ENCODE measurements at regions not wholly inside any gene's neighbourhood (a gene's known extent, or its start where the extent isn't known, plus 50 kb on each side); places are given as distances from the start of the nearest gene placed in this dataset.

DNA sequence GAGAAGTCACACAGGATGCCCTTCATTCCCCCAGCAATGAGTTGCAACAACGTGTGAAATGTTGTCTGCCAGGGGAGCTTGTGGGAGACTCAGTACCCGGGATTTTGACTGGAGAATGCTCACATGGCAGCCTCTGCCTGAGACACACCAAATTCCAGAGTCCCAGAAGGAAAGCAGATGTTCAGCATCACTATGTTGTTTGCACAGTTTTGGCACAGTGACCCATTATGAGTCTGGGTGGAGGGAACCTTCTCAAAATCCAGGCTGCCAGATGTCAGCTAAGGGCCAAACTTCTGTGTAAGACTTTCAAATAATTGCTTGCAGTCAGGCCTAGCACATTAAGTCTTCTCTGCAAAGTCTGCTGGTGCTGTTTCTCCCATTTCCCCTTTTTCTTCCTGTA lies 1029.7 kb upstream of the TENM3 start:
- in situ Hi-C loops (cut with HindIII; ENCODE audit: extremely low pct_ligation_motif_present, low pct_unique_long_range_greater_than_20kb), result no loop called here
- Histone ChIP-seq H3K9ac (ENCODE audit: insufficient read depth, low read depth, low read length) (no peak overlapping the region), H3K27me3 (ENCODE audit: control insufficient read depth in 1 of 2, insufficient read depth in 2 of 2, low read length in 2 of 2) (no peaks in the 10 kb centered on the region), H3K36me3 (replicated peaks in 1 of 2; ENCODE audit: control insufficient read depth in 1 of 2, insufficient read depth in 2 of 2, low read length in 2 of 2) (no peaks in the 10 kb centered on the region), H3K4me2 (ENCODE audit: low read depth, low read length) (no peak overlapping the region), H3K27ac (ENCODE audit: extremely low read length, insufficient read depth, low read length) (no peak overlapping the region), H3K79me2 (ENCODE audit: insufficient read depth, low read length) (no peaks in the 10 kb centered on the region), H3K9me3 (ENCODE audit: low read length) (no peaks in the 10 kb centered on the region), H4K20me1 (ENCODE audit: insufficient read depth, low read length) (no peaks in the 10 kb centered on the region), H2AFZ (ENCODE audit: low read length) (no peak overlapping the region), H3K4me3 (replicated peaks in 1 of 3; ENCODE audit: insufficient read depth in 1 of 3, low read depth in 2 of 3, low read length in 3 of 3) (no peak overlapping the region), H3K4me1 (ENCODE audit: insufficient read depth, low read length) (no peaks in the 10 kb centered on the region)
- ChIA-PET CTCF (ENCODE audit: low intra/inter-chr PET ratio, low total read pairs) (no interaction called here), POLR2A (no interaction called here)
- ATAC-seq, result no peak
- BruUV-seq (replicated peaks), result no TSS peak
- DNase-seq (ENCODE audit: low spot score), result no peak
- FAIRE-seq, result no peak
- TF ChIP-seq, protein P1, sequence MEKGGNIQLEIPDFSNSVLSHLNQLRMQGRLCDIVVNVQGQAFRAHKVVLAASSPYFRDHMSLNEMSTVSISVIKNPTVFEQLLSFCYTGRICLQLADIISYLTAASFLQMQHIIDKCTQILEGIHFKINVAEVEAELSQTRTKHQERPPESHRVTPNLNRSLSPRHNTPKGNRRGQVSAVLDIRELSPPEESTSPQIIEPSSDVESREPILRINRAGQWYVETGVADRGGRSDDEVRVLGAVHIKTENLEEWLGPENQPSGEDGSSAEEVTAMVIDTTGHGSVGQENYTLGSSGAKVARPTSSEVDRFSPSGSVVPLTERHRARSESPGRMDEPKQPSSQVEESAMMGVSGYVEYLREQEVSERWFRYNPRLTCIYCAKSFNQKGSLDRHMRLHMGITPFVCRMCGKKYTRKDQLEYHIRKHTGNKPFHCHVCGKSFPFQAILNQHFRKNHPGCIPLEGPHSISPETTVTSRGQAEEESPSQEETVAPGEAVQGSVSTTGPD (CRISPR knock-in tag; IDR thresholded peaks at IDR 0.05), result no peak
- intact Hi-C loops (cut with micrococcal nuclease; ENCODE audit: unreplicated experiment), result no loop called here
- 0% methylated on average over 2 of the region's 2 CpGs for WGBS (ENCODE audit: low lambda C conversion rate)

DNA sequence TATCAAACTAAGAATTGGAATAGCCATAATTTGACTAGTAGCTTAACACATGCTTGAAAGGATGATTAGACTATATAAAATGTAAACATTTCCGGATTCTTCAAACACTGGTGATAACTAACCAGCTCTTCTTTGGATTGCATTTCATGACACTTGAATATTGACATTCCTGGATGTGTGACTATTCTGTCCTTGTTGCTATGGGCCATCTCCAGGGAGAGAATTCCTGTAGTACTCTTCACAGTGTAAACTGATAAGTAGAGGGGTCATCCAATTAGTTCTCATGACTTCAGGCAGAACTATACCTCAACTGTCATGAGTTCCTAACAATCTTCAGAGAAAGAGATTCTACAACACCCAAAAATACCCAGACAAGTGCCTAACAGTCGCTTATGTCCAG lies 1026.7 kb upstream of the TENM3 start:
- intact Hi-C loops (cut with micrococcal nuclease; ENCODE audit: unreplicated experiment) (no loop called here), in situ Hi-C loops (cut with HindIII; ENCODE audit: extremely low pct_ligation_motif_present, low pct_unique_long_range_greater_than_20kb) (no loop called here)
- WGBS (ENCODE audit: low lambda C conversion rate), result 0% methylated on average over 2 of the region's 2 CpGs
- Histone ChIP-seq H2AFZ (ENCODE audit: low read length) (no peak overlapping the region), H3K4me1 (ENCODE audit: insufficient read depth, low read length) (no peaks in the 10 kb centered on the region), H3K79me2 (ENCODE audit: insufficient read depth, low read length) (no peaks in the 10 kb centered on the region), H3K27ac (ENCODE audit: extremely low read length, insufficient read depth, low read length) (no peak overlapping the region), H3K27me3 (ENCODE audit: control insufficient read depth in 1 of 2, insufficient read depth in 2 of 2, low read length in 2 of 2) (no peaks in the 10 kb centered on the region), H3K4me2 (ENCODE audit: low read depth, low read length) (no peak overlapping the region), H4K20me1 (ENCODE audit: insufficient read depth, low read length) (no peaks in the 10 kb centered on the region), H3K36me3 (replicated peaks in 1 of 2; ENCODE audit: control insufficient read depth in 1 of 2, insufficient read depth in 2 of 2, low read length in 2 of 2) (no peaks in the 10 kb centered on the region), H3K9ac (ENCODE audit: insufficient read depth, low read depth, low read length) (no peak overlapping the region), H3K4me3 (replicated peaks in 1 of 3; ENCODE audit: insufficient read depth in 1 of 3, low read depth in 2 of 3, low read length in 3 of 3) (no peak overlapping the region), H3K9me3 (ENCODE audit: low read length) (no peaks in the 10 kb centered on the region)
- CTCF ChIA-PET (ENCODE audit: low intra/inter-chr PET ratio, low total read pairs), result no interaction called here
- ATAC-seq (no peak), FAIRE-seq (no peak), DNase-seq (ENCODE audit: low spot score) (no peak)
- POLR2A ChIA-PET, result no interaction called here
- no TSS peak for BruUV-seq (replicated peaks)
- TF ChIP-seq ZNF589 (CRISPR knock-in tag; conservative IDR thresholded peaks at IDR 0.05), result no peak
- TF ChIP-seq SOX13 (IDR thresholded peaks at IDR 0.05), result no peak
- no peak for TF ChIP-seq SOX13 (CRISPR knock-in tag; conservative IDR thresholded peaks at IDR 0.05 in 1 of 2, IDR thresholded peaks at IDR 0.05 in 1 of 2)
- TF ChIP-seq, protein P2, sequence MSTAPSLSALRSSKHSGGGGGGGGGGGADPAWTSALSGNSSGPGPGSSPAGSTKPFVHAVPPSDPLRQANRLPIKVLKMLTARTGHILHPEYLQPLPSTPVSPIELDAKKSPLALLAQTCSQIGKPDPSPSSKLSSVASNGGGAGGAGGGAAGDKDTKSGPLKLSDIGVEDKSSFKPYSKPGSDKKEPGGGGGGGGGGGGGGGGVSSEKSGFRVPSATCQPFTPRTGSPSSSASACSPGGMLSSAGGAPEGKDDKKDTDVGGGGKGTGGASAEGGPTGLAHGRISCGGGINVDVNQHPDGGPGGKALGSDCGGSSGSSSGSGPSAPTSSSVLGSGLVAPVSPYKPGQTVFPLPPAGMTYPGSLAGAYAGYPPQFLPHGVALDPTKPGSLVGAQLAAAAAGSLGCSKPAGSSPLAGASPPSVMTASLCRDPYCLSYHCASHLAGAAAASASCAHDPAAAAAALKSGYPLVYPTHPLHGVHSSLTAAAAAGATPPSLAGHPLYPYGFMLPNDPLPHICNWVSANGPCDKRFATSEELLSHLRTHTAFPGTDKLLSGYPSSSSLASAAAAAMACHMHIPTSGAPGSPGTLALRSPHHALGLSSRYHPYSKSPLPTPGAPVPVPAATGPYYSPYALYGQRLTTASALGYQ (CRISPR knock-in tag; IDR thresholded peaks at IDR 0.05), result no peak
- no peak for TF ChIP-seq ZNF720 (CRISPR knock-in tag; IDR thresholded peaks at IDR 0.05)
- no peak for TF ChIP-seq PITX1 (CRISPR knock-in tag; IDR thresholded peaks at IDR 0.05)
- no peak for TF ChIP-seq ZFP1 (CRISPR knock-in tag; IDR thresholded peaks at IDR 0.05)
- no peak for TF ChIP-seq PRMT3 (CRISPR knock-in tag; IDR thresholded peaks at IDR 0.05; ENCODE audit: borderline replicate concordance, low read depth)
- TF ChIP-seq ARID2 (CRISPR knock-in tag; IDR thresholded peaks at IDR 0.05; ENCODE audit: borderline replicate concordance), result no peak
- TF ChIP-seq, protein P3, sequence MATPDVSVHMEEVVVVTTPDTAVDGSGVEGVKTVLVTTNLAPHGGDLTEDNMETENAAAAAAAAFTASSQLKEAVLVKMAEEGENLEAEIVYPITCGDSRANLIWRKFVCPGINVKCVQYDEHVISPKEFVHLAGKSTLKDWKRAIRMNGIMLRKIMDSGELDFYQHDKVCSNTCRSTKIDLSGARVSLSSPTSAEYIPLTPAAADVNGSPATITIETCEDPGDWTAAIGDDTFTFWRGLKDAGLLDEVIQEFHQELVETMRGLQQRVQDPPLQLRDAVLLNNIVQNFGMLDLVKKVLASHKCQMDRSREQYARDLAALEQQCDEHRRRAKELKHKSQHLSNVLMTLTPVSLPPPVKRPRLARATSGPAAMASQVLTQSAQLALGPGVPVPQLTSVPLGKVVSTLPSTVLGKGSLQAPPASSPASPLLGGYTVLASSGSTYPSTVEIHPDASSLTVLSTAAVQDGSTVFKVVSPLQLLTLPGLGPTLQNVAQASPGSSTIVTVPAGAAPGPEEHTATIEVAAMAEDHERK (CRISPR knock-in tag; IDR thresholded peaks at IDR 0.05; ENCODE audit: low read depth), result no peak
- TF ChIP-seq, protein P4, sequence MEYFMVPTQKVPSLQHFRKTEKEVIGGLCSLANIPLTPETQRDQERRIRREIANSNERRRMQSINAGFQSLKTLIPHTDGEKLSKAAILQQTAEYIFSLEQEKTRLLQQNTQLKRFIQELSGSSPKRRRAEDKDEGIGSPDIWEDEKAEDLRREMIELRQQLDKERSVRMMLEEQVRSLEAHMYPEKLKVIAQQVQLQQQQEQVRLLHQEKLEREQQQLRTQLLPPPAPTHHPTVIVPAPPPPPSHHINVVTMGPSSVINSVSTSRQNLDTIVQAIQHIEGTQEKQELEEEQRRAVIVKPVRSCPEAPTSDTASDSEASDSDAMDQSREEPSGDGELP (IDR thresholded peaks at IDR 0.05; ENCODE audit: borderline replicate concordance, low read depth), result no peak
- TF ChIP-seq ZNF3 (CRISPR knock-in tag; IDR thresholded peaks at IDR 0.05), result no peak
- no peak for TF ChIP-seq PTBP1 (IDR thresholded peaks at IDR 0.05; ENCODE audit: low read depth, low read length, poor library complexity, severe bottlenecking)

Measured in HepG2 (cell line).